ENCODE measurements at regions not wholly inside any gene's neighbourhood (a gene's known extent, or its start where the extent isn't known, plus 50 kb on each side); places are given as distances from the start of the nearest gene placed in this dataset.

DNA sequence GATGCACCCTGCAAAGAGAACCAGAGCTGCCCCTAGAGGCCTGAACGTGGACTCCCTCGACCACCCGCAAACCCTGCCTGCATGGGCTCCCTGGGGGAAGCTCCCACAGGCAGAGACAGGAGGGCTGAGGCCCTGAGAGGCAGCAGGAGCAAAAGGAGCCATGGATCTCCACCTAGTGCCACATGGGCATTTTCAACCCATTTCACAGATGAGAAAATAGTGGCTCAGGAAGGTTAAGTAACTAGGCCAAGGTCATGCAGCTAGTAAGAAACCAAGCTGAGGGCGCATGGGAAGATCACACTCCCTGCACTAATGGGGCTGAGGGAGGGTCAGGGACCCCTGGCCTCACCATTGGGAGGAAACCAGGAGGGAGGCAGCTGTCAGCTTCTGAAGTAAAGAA is 271.7 kb upstream of the RAB6C start:
- Histone ChIP-seq H3K9ac (ENCODE audit: low read length) (no peak overlapping the region), H3K9me3 (ENCODE audit: insufficient read depth, low read length) (no peaks in the 10 kb centered on the region), H3K36me3 (replicated peaks; ENCODE audit: low read depth, low read length) (no peaks in the 10 kb centered on the region), H3K27ac (ENCODE audit: low read length) (no peak overlapping the region), H3K4me3 (ENCODE audit: low read length) (no peak overlapping the region), H3K4me1 (ENCODE audit: low read length) (peaks cover 17% of the 10 kb centered on the region), H4K20me1 (ENCODE audit: insufficient read depth, low read length) (no peaks in the 10 kb centered on the region), H3K79me2 (ENCODE audit: low read length) (no peaks in the 10 kb centered on the region), H3K27me3 (ENCODE audit: low read depth, low read length) (no peaks in the 10 kb centered on the region), H2AFZ (ENCODE audit: low read depth, low read length) (no peak overlapping the region), H3K4me2 (ENCODE audit: low read length) (no peak overlapping the region)
- TF ChIP-seq EZH2phosphoT487 (IDR thresholded peaks at IDR 0.05; ENCODE audit: low read depth): no peak
- no peak for TF ChIP-seq CTCF (IDR thresholded peaks at IDR 0.05; ENCODE audit: low read depth, low read length)

GRCh38 chr2:129708221-129708967 is 271.1 kb upstream of the RAB6C start:
- Histone ChIP-seq H2AFZ (ENCODE audit: low read depth, low read length) (no peak overlapping the region), H4K20me1 (ENCODE audit: insufficient read depth, low read length) (no peaks in the 10 kb centered on the region), H3K4me3 (ENCODE audit: low read length) (no peak overlapping the region), H3K27ac (ENCODE audit: low read length) (no peak overlapping the region), H3K79me2 (ENCODE audit: low read length) (no peaks in the 10 kb centered on the region), H3K27me3 (ENCODE audit: low read depth, low read length) (no peaks in the 10 kb centered on the region), H3K9me3 (ENCODE audit: insufficient read depth, low read length) (no peaks in the 10 kb centered on the region), H3K4me1 (ENCODE audit: low read length) (peaks cover 13% of the 10 kb centered on the region), H3K36me3 (replicated peaks; ENCODE audit: low read depth, low read length) (no peaks in the 10 kb centered on the region), H3K9ac (ENCODE audit: low read length) (no peak overlapping the region), H3K4me2 (ENCODE audit: low read length) (no peak overlapping the region)
- TF ChIP-seq CTCF (IDR thresholded peaks at IDR 0.05; ENCODE audit: low read depth, low read length): peak; percentile 6; the same call in 1 of the 2 replicates
- no peak for TF ChIP-seq EZH2phosphoT487 (IDR thresholded peaks at IDR 0.05; ENCODE audit: low read depth)

- Histone ChIP-seq H3K4me3 (ENCODE audit: low read length) (no peak overlapping the region), H3K4me1 (ENCODE audit: low read length) (peaks cover 13% of the 10 kb centered on the region), H3K4me2 (ENCODE audit: low read length) (no peak overlapping the region), H2AFZ (ENCODE audit: low read depth, low read length) (no peak overlapping the region; the same call in 1 of the 2 replicates), H4K20me1 (ENCODE audit: insufficient read depth, low read length) (no peaks in the 10 kb centered on the region), H3K9me3 (ENCODE audit: insufficient read depth, low read length) (no peaks in the 10 kb centered on the region), H3K27ac (ENCODE audit: low read length) (no peak overlapping the region), H3K27me3 (ENCODE audit: low read depth, low read length) (0 out of 2 replicates have a peak, but pooled peaks cover 2% of the 10 kb centered on the region), H3K9ac (ENCODE audit: low read length) (no peak overlapping the region), H3K36me3 (replicated peaks; ENCODE audit: low read depth, low read length) (no peaks in the 10 kb centered on the region), H3K79me2 (ENCODE audit: low read length) (no peaks in the 10 kb centered on the region)
- TF ChIP-seq CTCF (IDR thresholded peaks at IDR 0.05; ENCODE audit: low read depth, low read length) (no peak), EZH2phosphoT487 (IDR thresholded peaks at IDR 0.05; ENCODE audit: low read depth) (no peak)
Observed at GRCh38 chr2:129709001-129709955, 270.2 kb upstream of the RAB6C start.
